Keratinocyte (primary cell): ENCODE measurements at regions not wholly inside any gene's neighbourhood (a gene's known extent, or its start where the extent isn't known, plus 50 kb on each side); places are given as distances from the start of the nearest gene placed in this dataset.

Source experiments
- DNase-seq: peaks from one replicate; pipeline ENCODE4 v3.0.0-alpha.2; 2011; ENCODE audit warnings: low read depth, missing footprints, low spot score
- FAIRE-seq: peaks from 2 replicates; lab custom pipeline; 2011; peaks lifted over from hg19 to GRCh38; lab: Jason Lieb, UNC
- H2AFZ ChIP-seq: 2 replicates; pipeline ENCODE4 v1.6.0; 2012; ENCODE audit warnings: low read length, control low read depth, inconsistent platforms; ENCODE audit not compliant: control insufficient read depth
- H3K27ac ChIP-seq: 2 replicates; pipeline ENCODE4 v1.5.1; 2011; ENCODE audit warnings: low read length; ENCODE audit not compliant: control insufficient read depth, insufficient read depth
- H3K27me3 ChIP-seq: 3 replicates; pipeline ENCODE4 v1.6.0; 2011; ENCODE audit warnings: low read length; ENCODE audit not compliant: control insufficient read depth, insufficient read depth; ENCODE audit errors: extremely low read depth
- H3K36me3 ChIP-seq, 2 experiments: 2 replicates in 1 of 2; 3 replicates in 1 of 2; pipeline ENCODE4 v1.5.1; 2011; ENCODE audit warnings: low read length in 2 of 2, mild to moderate bottlenecking in 1 of 2; ENCODE audit not compliant: control insufficient read depth in 2 of 2, insufficient read depth in 2 of 2; ENCODE audit errors: extremely low read depth in 1 of 2
- H3K4me1 ChIP-seq: 3 replicates; pipeline ENCODE4 v1.5.1; 2011; ENCODE audit warnings: low read length; ENCODE audit not compliant: control insufficient read depth, insufficient read depth; ENCODE audit errors: extremely low read depth
- H3K4me2 ChIP-seq: 3 replicates; pipeline ENCODE4 v1.6.0; 2011; ENCODE audit warnings: low read depth, low read length; ENCODE audit not compliant: control insufficient read depth, insufficient read depth; ENCODE audit errors: extremely low read depth
- H3K4me3 ChIP-seq, 3 experiments: fragments of 200-600 bp in 1 of 3; sonication (generic) in 1 of 3; 2 replicates in 2 of 3; 3 replicates in 1 of 3; pipeline ENCODE4 v1.5.1; 2011 to 2016; ENCODE audit warnings: low read length in 3 of 3, mild to moderate bottlenecking in 3 of 3, control low read depth in 2 of 3, inconsistent platforms in 1 of 3, low read depth in 1 of 3, mixed read lengths in 1 of 3, mixed run types in 1 of 3, moderate library complexity in 1 of 3; ENCODE audit not compliant: control insufficient read depth in 2 of 3, insufficient read depth in 2 of 3; ENCODE audit errors: extremely low read depth in 1 of 3
- H3K79me2 ChIP-seq: 2 replicates; pipeline ENCODE4 v1.6.0; 2012; ENCODE audit warnings: low read length; ENCODE audit not compliant: control insufficient read depth, insufficient read depth
- H3K9ac ChIP-seq: 3 replicates; pipeline ENCODE4 v1.6.0; 2011; ENCODE audit warnings: low read length; ENCODE audit not compliant: control insufficient read depth, insufficient read depth; ENCODE audit errors: extremely low read depth
- H3K9me1 ChIP-seq: 3 replicates; pipeline ENCODE4 v1.6.0; 2011; ENCODE audit warnings: low read length; ENCODE audit not compliant: control insufficient read depth, insufficient read depth; ENCODE audit errors: extremely low read depth
- H3K9me3 ChIP-seq: 2 replicates; pipeline ENCODE4 v1.5.1; 2012; ENCODE audit warnings: low read depth, low read length; ENCODE audit not compliant: control insufficient read depth
- H4K20me1 ChIP-seq: 3 replicates; pipeline ENCODE4 v1.6.0; 2011; ENCODE audit warnings: low read length; ENCODE audit not compliant: control insufficient read depth, insufficient read depth; ENCODE audit errors: extremely low read depth
- CTCF ChIP-seq, 3 experiments: IDR thresholded peaks in 1 of 3; conservative IDR thresholded peaks in 1 of 3; optimal IDR thresholded peaks in 1 of 3; 2 replicates in 2 of 3; 3 replicates in 1 of 3; pipeline versions ENCODE3 to v1.5.1; 2011; ENCODE audit warnings: low read length in 3 of 3, mild to moderate bottlenecking in 3 of 3, moderate library complexity in 2 of 3, control low read depth in 1 of 3, inconsistent platforms in 1 of 3; ENCODE audit not compliant: insufficient read depth in 2 of 3; ENCODE audit errors: extremely low read depth in 1 of 3
- EZH2 ChIP-seq: IDR thresholded peaks from one replicate; pipeline ENCODE4 v1.6.1; 2012; ENCODE audit warnings: inconsistent platforms, mild to moderate bottlenecking, low read length, moderate library complexity
- dilution Hi-C: fragments of 300-500 bp; cut with MboI; formaldehyde crosslinking; loops from one replicate; pipeline ENCODE4 v1.7.0; 2020; ENCODE audit warnings: low sequenced_read_pairs; ENCODE audit not compliant: extremely low pct_ligation_motif_present

- no peaks in the 10 kb centered on the region for H3K79me2 ChIP-seq
- H3K36me3 ChIP-seq: no peaks in the 10 kb centered on the region
- TF ChIP-seq EZH2 (no peak), CTCF (optimal IDR thresholded peaks at IDR 0.05 in 1 of 3, IDR thresholded peaks at IDR 0.05 in 1 of 3, conservative IDR thresholded peaks at IDR 0.05 in 1 of 3; ENCODE audit: extremely low read depth in 1 of 3, insufficient read depth in 2 of 3, low read length in 3 of 3) (no peak)
- dilution Hi-C loops: no loop called here
- no peak for DNase-seq
- H3K4me3 ChIP-seq: no peak overlapping the region
- H3K27ac ChIP-seq: no peak overlapping the region
- no peaks in the 10 kb centered on the region for H4K20me1 ChIP-seq
- H3K4me1 ChIP-seq: no peaks in the 10 kb centered on the region
- H3K9ac ChIP-seq: no peak overlapping the region
- no peaks in the 10 kb centered on the region for H3K9me3 ChIP-seq
- no peak for FAIRE-seq
- H3K4me2 ChIP-seq: no peak overlapping the region
- H3K9me1 ChIP-seq: no peaks in the 10 kb centered on the region
- no peak overlapping the region for H2AFZ ChIP-seq
- H3K27me3 ChIP-seq: no peaks in the 10 kb centered on the region
Observed at GRCh38 chr10:76721891-76722505, 915.6 kb downstream of the KCNMA1 start.

- H3K36me3 ChIP-seq: no peaks in the 10 kb centered on the region
- H2AFZ ChIP-seq: no peak overlapping the region
- H3K9ac ChIP-seq: no peak overlapping the region
- H3K4me3 ChIP-seq: no peak overlapping the region
- H3K27me3 ChIP-seq: no peaks in the 10 kb centered on the region
- no peak overlapping the region for H3K27ac ChIP-seq
- no peaks in the 10 kb centered on the region for H3K9me1 ChIP-seq
- DNase-seq: no peak
- no peak overlapping the region for H3K4me2 ChIP-seq
- H3K4me1 ChIP-seq: no peaks in the 10 kb centered on the region
- dilution Hi-C loops: no loop called here
- no peaks in the 10 kb centered on the region for H3K9me3 ChIP-seq
- no peak for TF ChIP-seq EZH2
- no peak for TF ChIP-seq CTCF (optimal IDR thresholded peaks at IDR 0.05 in 1 of 3, IDR thresholded peaks at IDR 0.05 in 1 of 3, conservative IDR thresholded peaks at IDR 0.05 in 1 of 3; ENCODE audit: extremely low read depth in 1 of 3, insufficient read depth in 2 of 3, low read length in 3 of 3)
- no peaks in the 10 kb centered on the region for H4K20me1 ChIP-seq
- H3K79me2 ChIP-seq: no peaks in the 10 kb centered on the region
- no peak for FAIRE-seq
Observed at GRCh38 chr10:76719006-76719405, 918.6 kb downstream of the KCNMA1 start.
